HG02981 (cell line): ENCODE measurements at regions not wholly inside any gene's neighbourhood (a gene's known extent, or its start where the extent isn't known, plus 50 kb on each side); places are given as distances from the start of the nearest gene placed in this dataset.

Experiments
- ATAC-seq: cut with Tn5 transposase; IDR thresholded peaks from one replicate; pipeline ENCODE4 v1.9.1; 2021; ENCODE audit warnings: mild to moderate bottlenecking, moderate library complexity; ENCODE audit not compliant: unreplicated experiment

- ATAC-seq = no peak
Observed at GRCh38 chr6:19032591-19033295, 645.6 kb downstream of the RNF144B start.

GRCh38 chr6:19033683-19034082 lies 646.5 kb downstream of the RNF144B start:
- ATAC-seq = no peak

- ATAC-seq = no peak
Observed at GRCh38 chr6:19034986-19035385, 647.8 kb downstream of the RNF144B start.

GRCh38 chr6:19035461-19036195 lies 648.5 kb downstream of the RNF144B start:
- no peak for ATAC-seq

- no peak for ATAC-seq
Observed at GRCh38 chr6:19036196-19036555, 649.0 kb downstream of the RNF144B start.

GRCh38 chr6:19037607-19038006 lies 650.5 kb downstream of the RNF144B start:
- ATAC-seq = no peak

GRCh38 chr6:19039287-19039686 lies 652.1 kb downstream of the RNF144B start:
- no peak for ATAC-seq

- ATAC-seq = no peak
Observed at GRCh38 chr6:19041906-19042305, 654.8 kb downstream of the RNF144B start.

GRCh38 chr6:19042420-19042819 lies 655.3 kb downstream of the RNF144B start:
- ATAC-seq = no peak

- ATAC-seq = no peak
Observed at GRCh38 chr6:19050765-19051164, 663.6 kb downstream of the RNF144B start.

- ATAC-seq = no peak
Observed at GRCh38 chr6:19052219-19052618, 665.1 kb downstream of the RNF144B start.

- no peak for ATAC-seq
Observed at GRCh38 chr6:19059102-19059501, 672.0 kb downstream of the RNF144B start.

GRCh38 chr6:19067165-19067564 lies 680.0 kb downstream of the RNF144B start:
- no peak for ATAC-seq

GRCh38 chr6:19070520-19070919 lies 683.4 kb downstream of the RNF144B start:
- ATAC-seq = no peak

GRCh38 chr6:19083801-19084200 lies 696.7 kb downstream of the RNF144B start:
- ATAC-seq = no peak

- ATAC-seq = no peak
Observed at GRCh38 chr6:19086480-19086879, 699.3 kb downstream of the RNF144B start.

GRCh38 chr6:19087296-19087695 lies 700.1 kb downstream of the RNF144B start:
- ATAC-seq = no peak

- no peak for ATAC-seq
Observed at GRCh38 chr6:19087897-19088296, 700.7 kb downstream of the RNF144B start.

GRCh38 chr6:19100752-19101151 lies 713.6 kb downstream of the RNF144B start:
- ATAC-seq = no peak

GRCh38 chr6:19102936-19103335 lies 715.8 kb downstream of the RNF144B start:
- ATAC-seq = no peak

- ATAC-seq = no peak
Observed at GRCh38 chr6:19107468-19107867, 720.3 kb downstream of the RNF144B start.

GRCh38 chr6:19121521-19121920 lies 715.6 kb upstream of the ID4 start:
- peak; percentile 63 for ATAC-seq

- ATAC-seq = no peak
Observed at GRCh38 chr6:19127081-19127480, 710.1 kb upstream of the ID4 start.
